Neural cell (in vitro differentiated cells): ENCODE measurements at regions not wholly inside any gene's neighbourhood (a gene's known extent, or its start where the extent isn't known, plus 50 kb on each side); places are given as distances from the start of the nearest gene placed in this dataset.

Experiments
- EZH2 ChIP-seq: fragments of 200-600, 300-800 bp; shearing (Covaris generic), sonication (generic); IDR thresholded peaks from 2 replicates; pipeline ENCODE4 v1.6.1; 2014; ENCODE audit warnings: antibody characterized with exemption, low read length, borderline replicate concordance, mild to moderate bottlenecking; ENCODE audit not compliant: insufficient read depth, poor library complexity, severe bottlenecking
- TAF1 ChIP-seq: IDR thresholded peaks from 2 replicates; pipeline ENCODE4 v1.6.1; 2012; ENCODE audit warnings: low read depth
- TF ChIP-seq, protein P1 (sequence below): fragments of 450-650 bp; IDR thresholded peaks from 2 replicates; pipeline ENCODE4 v1.5.1; 2014; ENCODE audit warnings: antibody characterized with exemption, mild to moderate bottlenecking, moderate library complexity; ENCODE audit not compliant: poor library complexity, severe bottlenecking
- TF ChIP-seq, protein P2 (sequence below): IDR thresholded peaks from 2 replicates; pipeline ENCODE4 v1.6.1; 2012; ENCODE audit warnings: borderline replicate concordance

DNA sequence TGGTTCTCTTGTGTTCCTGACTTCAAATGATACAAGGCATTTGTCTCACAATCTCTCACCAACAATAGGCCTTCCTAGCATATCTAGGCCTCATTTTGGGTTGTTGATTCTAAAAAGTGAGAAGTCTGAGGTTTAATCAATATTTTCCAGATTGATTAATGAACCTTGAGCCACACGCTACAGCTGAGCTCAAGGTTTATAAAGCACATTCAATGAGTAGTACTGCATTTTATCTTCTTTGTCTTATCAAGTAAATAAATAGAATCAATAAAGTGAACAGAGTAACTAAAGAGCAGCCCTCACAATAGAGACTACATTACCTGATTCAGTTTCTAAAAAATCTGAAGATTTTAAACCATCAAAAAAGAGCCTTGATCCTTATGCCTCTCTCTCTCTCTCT is 407.5 kb upstream of the CLEC14A start:
- TF ChIP-seq TAF1 (no peak), EZH2 (no peak)
- TF ChIP-seq, protein P1, sequence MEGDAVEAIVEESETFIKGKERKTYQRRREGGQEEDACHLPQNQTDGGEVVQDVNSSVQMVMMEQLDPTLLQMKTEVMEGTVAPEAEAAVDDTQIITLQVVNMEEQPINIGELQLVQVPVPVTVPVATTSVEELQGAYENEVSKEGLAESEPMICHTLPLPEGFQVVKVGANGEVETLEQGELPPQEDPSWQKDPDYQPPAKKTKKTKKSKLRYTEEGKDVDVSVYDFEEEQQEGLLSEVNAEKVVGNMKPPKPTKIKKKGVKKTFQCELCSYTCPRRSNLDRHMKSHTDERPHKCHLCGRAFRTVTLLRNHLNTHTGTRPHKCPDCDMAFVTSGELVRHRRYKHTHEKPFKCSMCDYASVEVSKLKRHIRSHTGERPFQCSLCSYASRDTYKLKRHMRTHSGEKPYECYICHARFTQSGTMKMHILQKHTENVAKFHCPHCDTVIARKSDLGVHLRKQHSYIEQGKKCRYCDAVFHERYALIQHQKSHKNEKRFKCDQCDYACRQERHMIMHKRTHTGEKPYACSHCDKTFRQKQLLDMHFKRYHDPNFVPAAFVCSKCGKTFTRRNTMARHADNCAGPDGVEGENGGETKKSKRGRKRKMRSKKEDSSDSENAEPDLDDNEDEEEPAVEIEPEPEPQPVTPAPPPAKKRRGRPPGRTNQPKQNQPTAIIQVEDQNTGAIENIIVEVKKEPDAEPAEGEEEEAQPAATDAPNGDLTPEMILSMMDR, result no peak
- TF ChIP-seq, protein P2, sequence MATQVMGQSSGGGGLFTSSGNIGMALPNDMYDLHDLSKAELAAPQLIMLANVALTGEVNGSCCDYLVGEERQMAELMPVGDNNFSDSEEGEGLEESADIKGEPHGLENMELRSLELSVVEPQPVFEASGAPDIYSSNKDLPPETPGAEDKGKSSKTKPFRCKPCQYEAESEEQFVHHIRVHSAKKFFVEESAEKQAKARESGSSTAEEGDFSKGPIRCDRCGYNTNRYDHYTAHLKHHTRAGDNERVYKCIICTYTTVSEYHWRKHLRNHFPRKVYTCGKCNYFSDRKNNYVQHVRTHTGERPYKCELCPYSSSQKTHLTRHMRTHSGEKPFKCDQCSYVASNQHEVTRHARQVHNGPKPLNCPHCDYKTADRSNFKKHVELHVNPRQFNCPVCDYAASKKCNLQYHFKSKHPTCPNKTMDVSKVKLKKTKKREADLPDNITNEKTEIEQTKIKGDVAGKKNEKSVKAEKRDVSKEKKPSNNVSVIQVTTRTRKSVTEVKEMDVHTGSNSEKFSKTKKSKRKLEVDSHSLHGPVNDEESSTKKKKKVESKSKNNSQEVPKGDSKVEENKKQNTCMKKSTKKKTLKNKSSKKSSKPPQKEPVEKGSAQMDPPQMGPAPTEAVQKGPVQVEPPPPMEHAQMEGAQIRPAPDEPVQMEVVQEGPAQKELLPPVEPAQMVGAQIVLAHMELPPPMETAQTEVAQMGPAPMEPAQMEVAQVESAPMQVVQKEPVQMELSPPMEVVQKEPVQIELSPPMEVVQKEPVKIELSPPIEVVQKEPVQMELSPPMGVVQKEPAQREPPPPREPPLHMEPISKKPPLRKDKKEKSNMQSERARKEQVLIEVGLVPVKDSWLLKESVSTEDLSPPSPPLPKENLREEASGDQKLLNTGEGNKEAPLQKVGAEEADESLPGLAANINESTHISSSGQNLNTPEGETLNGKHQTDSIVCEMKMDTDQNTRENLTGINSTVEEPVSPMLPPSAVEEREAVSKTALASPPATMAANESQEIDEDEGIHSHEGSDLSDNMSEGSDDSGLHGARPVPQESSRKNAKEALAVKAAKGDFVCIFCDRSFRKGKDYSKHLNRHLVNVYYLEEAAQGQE, result no peak
